ENCODE measurements at regions not wholly inside any gene's neighbourhood (a gene's known extent, or its start where the extent isn't known, plus 50 kb on each side); places are given as distances from the start of the nearest gene placed in this dataset.

GRCh38 chr7:114100810-114101209 lies 182.0 kb upstream of the PPP1R3A start:
- Mint-ChIP-seq H3K27ac (no peak overlapping the region), H3K4me3 (no peak overlapping the region), H3K4me1 (no peaks in the 10 kb centered on the region), H3K36me3 (ENCODE audit: low read depth) (peaks cover 10% of the 10 kb centered on the region), H3K27me3 (ENCODE audit: low read depth, poor library complexity) (no peaks in the 10 kb centered on the region), H3K9me3 (no peaks in the 10 kb centered on the region)
- TF ChIP-seq, protein P1, sequence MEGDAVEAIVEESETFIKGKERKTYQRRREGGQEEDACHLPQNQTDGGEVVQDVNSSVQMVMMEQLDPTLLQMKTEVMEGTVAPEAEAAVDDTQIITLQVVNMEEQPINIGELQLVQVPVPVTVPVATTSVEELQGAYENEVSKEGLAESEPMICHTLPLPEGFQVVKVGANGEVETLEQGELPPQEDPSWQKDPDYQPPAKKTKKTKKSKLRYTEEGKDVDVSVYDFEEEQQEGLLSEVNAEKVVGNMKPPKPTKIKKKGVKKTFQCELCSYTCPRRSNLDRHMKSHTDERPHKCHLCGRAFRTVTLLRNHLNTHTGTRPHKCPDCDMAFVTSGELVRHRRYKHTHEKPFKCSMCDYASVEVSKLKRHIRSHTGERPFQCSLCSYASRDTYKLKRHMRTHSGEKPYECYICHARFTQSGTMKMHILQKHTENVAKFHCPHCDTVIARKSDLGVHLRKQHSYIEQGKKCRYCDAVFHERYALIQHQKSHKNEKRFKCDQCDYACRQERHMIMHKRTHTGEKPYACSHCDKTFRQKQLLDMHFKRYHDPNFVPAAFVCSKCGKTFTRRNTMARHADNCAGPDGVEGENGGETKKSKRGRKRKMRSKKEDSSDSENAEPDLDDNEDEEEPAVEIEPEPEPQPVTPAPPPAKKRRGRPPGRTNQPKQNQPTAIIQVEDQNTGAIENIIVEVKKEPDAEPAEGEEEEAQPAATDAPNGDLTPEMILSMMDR (IDR thresholded peaks at IDR 0.05), result no peak
- no peak for DNase-seq

DNA sequence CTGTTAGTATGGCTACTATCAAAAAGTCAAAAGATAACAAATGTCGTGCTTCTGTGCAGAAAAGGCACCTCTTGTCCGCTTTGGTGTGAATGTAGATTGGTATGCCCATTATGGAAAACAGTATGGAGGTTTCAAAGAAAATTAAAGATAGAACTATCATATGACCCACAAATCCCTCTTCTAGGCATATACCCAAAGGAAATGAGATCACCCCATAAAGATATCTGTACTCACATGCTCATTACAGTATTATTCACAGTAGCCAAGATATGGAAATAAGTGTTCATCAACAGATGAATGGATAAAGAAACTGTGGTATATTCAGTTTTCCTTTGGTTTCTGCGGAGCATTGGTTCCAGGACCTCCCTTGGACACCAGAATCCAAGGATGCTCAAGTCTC lies 180.5 kb upstream of the PPP1R3A start:
- TF ChIP-seq, protein P1 (IDR thresholded peaks at IDR 0.05), result no peak
- no peak overlapping the region for H3K4me3 Mint-ChIP-seq
- peaks cover 14% of the 10 kb centered on the region for H3K36me3 Mint-ChIP-seq (ENCODE audit: low read depth)
- no peaks in the 10 kb centered on the region for H3K4me1 Mint-ChIP-seq
- no peaks in the 10 kb centered on the region for H3K9me3 Mint-ChIP-seq
- no peak overlapping the region for H3K27ac Mint-ChIP-seq
- no peak for DNase-seq
- no peaks in the 10 kb centered on the region for H3K27me3 Mint-ChIP-seq (ENCODE audit: low read depth, poor library complexity)

DNA sequence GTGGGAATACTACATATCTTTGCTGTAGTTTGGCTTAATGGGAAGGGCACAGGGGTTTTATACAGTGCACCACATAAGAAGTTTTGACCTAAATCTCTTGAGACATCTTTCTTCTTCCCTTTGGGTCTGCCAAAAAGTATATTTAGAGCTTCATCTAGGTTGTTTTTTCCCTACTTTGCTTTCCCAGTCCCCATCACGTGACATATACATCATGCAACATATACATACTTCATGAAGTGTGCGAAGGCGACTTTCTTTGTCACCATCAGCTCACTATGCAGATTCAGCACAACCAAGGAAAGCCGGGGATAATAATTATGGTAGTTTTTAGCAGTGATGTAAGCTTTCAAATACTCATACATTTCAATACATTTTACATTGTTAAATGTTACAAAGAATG lies 177.1 kb upstream of the PPP1R3A start:
- no peaks in the 10 kb centered on the region for H3K9me3 Mint-ChIP-seq
- H3K27me3 Mint-ChIP-seq (ENCODE audit: low read depth, poor library complexity), result peaks cover 12% of the 10 kb centered on the region
- peaks cover 14% of the 10 kb centered on the region for H3K36me3 Mint-ChIP-seq (ENCODE audit: low read depth)
- H3K4me1 Mint-ChIP-seq, result no peaks in the 10 kb centered on the region
- no peak overlapping the region for H3K4me3 Mint-ChIP-seq
- H3K27ac Mint-ChIP-seq, result no peak overlapping the region
- TF ChIP-seq, protein P1 (IDR thresholded peaks at IDR 0.05), result no peak
- no peak for DNase-seq

DNA sequence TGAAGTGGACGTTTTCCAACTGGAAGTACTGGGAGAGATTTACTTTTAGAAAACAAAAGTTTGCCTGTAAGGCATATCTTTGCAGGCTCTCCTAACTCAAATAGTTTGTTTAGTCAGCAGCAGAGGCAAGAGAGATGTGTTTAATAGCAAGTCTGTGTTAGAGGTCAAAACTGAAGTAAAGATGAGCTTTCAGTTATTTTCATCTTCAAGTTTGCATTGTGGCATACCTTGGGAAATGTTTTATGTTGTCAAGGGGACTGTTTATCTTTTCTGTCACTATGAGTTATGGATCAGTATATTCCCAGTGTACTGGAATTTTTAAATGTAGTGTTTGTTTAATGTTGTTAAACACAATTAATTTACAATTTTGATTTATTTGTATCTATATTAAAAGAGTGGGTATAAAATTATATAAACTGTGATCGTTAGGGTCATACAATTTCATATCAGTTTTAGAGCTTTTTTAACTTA lies 169.7 kb upstream of the PPP1R3A start:
- H3K27ac Mint-ChIP-seq, result no peak overlapping the region
- H3K9me3 Mint-ChIP-seq, result no peaks in the 10 kb centered on the region
- H3K27me3 Mint-ChIP-seq (ENCODE audit: low read depth, poor library complexity), result peaks cover 54% of the 10 kb centered on the region
- peak overlapping the region; percentile 93 for H3K4me3 Mint-ChIP-seq
- peaks cover 40% of the 10 kb centered on the region for H3K4me1 Mint-ChIP-seq
- H3K36me3 Mint-ChIP-seq (ENCODE audit: low read depth), result no peaks in the 10 kb centered on the region
- DNase-seq, result no peak
- TF ChIP-seq, protein P1 (IDR thresholded peaks at IDR 0.05), result no peak

GRCh38 chr7:114087653-114088469 lies 169.1 kb upstream of the PPP1R3A start:
- Mint-ChIP-seq H3K9me3 (no peaks in the 10 kb centered on the region), H3K4me1 (peaks cover 46% of the 10 kb centered on the region), H3K27me3 (ENCODE audit: low read depth, poor library complexity) (peaks cover 51% of the 10 kb centered on the region), H3K36me3 (ENCODE audit: low read depth) (no peaks in the 10 kb centered on the region), H3K27ac (no peak overlapping the region), H3K4me3 (peak overlapping the region; percentile 93)
- TF ChIP-seq, protein P1 (IDR thresholded peaks at IDR 0.05), result no peak
- peak; percentile 15 for DNase-seq
